Heart right ventricle (tissue), 16 donors: ENCODE measurements at regions not wholly inside any gene's neighbourhood (a gene's known extent, or its start where the extent isn't known, plus 50 kb on each side); places are given as distances from the start of the nearest gene placed in this dataset.

Experiments
- ATAC-seq, 8 donors: fragments of 200-7000 bp; cut with Tn5 transposase; one replicate each; pipeline ENCODE4 v1.9.1; 2020; ENCODE audit warnings: mild to moderate bottlenecking in 8 of 8, moderate library complexity in 8 of 8, moderate number of reproducible peaks in 1 of 8
- DNase-seq, 2 donors: peaks; one replicate each; pipeline ENCODE4 v3.0.0-alpha.2; 2020
- H3K27ac ChIP-seq, 10 donors: fragments of 200-600 bp; sonication (generic) in 2 of 10; one replicate each; pipeline versions ENCODE4 v1.5.0 to v1.8.0; 2020 to 2022; ENCODE audit warnings: mild to moderate bottlenecking in 3 of 10
- H3K27me3 ChIP-seq, 7 donors: fragments of 200-600 bp; one replicate each; pipeline ENCODE4 v1.8.0; 2021 to 2022; ENCODE audit warnings: mild to moderate bottlenecking in 2 of 7
- H3K36me3 ChIP-seq, 9 donors: fragments of 200-600 bp; sonication (generic) in 1 of 9; one replicate each; pipeline versions ENCODE4 v1.5.0 to v1.8.0; 2020 to 2022; ENCODE audit warnings: mild to moderate bottlenecking in 2 of 9
- H3K4me1 ChIP-seq, 9 donors: fragments of 200-600 bp; sonication (generic) in 1 of 9; one replicate each; pipeline versions ENCODE4 v1.5.0 to v1.8.0; 2020 to 2022; ENCODE audit warnings: mild to moderate bottlenecking in 4 of 9
- H3K4me3 ChIP-seq, 10 donors: fragments of 200-600 bp; sonication (generic) in 2 of 10; one replicate each; pipeline versions ENCODE4 v1.5.0 to v1.8.0; 2020 to 2022; ENCODE audit warnings: mild to moderate bottlenecking in 7 of 10, moderate library complexity in 2 of 10
- H3K9me3 ChIP-seq, 11 donors: fragments of 200-600 bp in 10 of 11; sonication (generic) in 2 of 11; one replicate each; pipeline versions ENCODE4 v1.5.0 to v1.8.0; 2013 to 2022; ENCODE audit warnings: mild to moderate bottlenecking in 2 of 11, control low read depth in 1 of 11, moderate library complexity in 1 of 11
- CTCF ChIP-seq, 9 donors: fragments of 200-600 bp; sonication (generic) in 2 of 9; IDR thresholded peaks; one replicate each; pipeline versions ENCODE4 v1.5.0 to v1.8.0; 2021 to 2022; ENCODE audit warnings: antibody characterized with exemption in 9 of 9, mild to moderate bottlenecking in 5 of 9, moderate library complexity in 1 of 9
- WGBS, 2 donors: extraction: QIAGEN DNeasy Blood & Tissue Kit; methylation state at CpG; one replicate each; pipeline ENCODE4 v1.1.7; 2013; ENCODE audit warnings: inconsistent platforms in 1 of 2; 5-methylcytosine and 5-hydroxymethylcytosine counted together
- intact Hi-C, 10 donors: fragments of 100-400 bp; cut with DNase I; formaldehyde crosslinking; loops; one replicate each; pipeline versions ENCODE4 v1.11.1 to v1.14.2; 2022
- donor health status: Arrhythmogenic right ventricular cardiomyopathy.
- donor health status: ischemic (EF 13 %, LVEDD 7.1; RV severe dilation, severe dysfunction).
- donor health status: healthy with polysubstance abuse.
- donor health status: DM: no; HTN: yes; CAD: no.
- donor health status: DM: no; HTN: no; CAD: no.
- donor health status: ischemic (EF 25% LVEDD 6.9; RV normal size, moderate dysfunction).
- donor health status: ischemic (EF 25% LVEDD 5.7; RV mildly dilated, moderate dysfunction).
- donor health status: healthy.
- donor health status: DM: yes; HTN: yes; CAD: no.
- donor health status: Ischemic cardiomyopathy.
- donor health status: ischemic (EF 35%, LVEDD 5.7; RV mildly dilated, moderate dysfunction).
- donor health status: nonischemic (EF 11% LVEDD 7.7; RV severe dilation, severe dysfunction).
- donor health status: DM: yes; HTN: yes; CAD: no.
- donor health status: PGD.
- donor health status: ischemic (EF 29% LVEDD 5.4; RV normal size, mild dysfunction).
- donor health status: nonischemic (EF 23%, LVEDD 6.1; RV moderate dilation, normal function).

- Histone ChIP-seq H3K27ac (no peak overlapping the region), H3K4me1 (no peaks in the 10 kb centered on the region), H3K27me3 (no peaks in the 10 kb centered on the region), H3K4me3 (no peak overlapping the region), H3K36me3 (no peaks in the 10 kb centered on the region), H3K9me3 (no peaks in the 10 kb centered on the region)
- 62 to 71% methylated on average over 5 of the region's 5 CpGs for WGBS, 2 donors
- intact Hi-C loops, result no loop called here
- DNase-seq, result no peak
- no peak for ATAC-seq
- TF ChIP-seq CTCF (IDR thresholded peaks at IDR 0.05), result no peak
Observed at GRCh38 chr2:228777855-228778355, 493.2 kb downstream of the PID1 start.

- Histone ChIP-seq H3K27ac (no peak overlapping the region), H3K36me3 (no peaks in the 10 kb centered on the region), H3K4me1 (no peaks in the 10 kb centered on the region), H3K4me3 (no peak overlapping the region), H3K27me3 (no peaks in the 10 kb centered on the region), H3K9me3 (no peaks in the 10 kb centered on the region)
- ATAC-seq, result no peak
- intact Hi-C loops, result no loop called here
- 73 to 85% methylated on average over 2 of the region's 2 CpGs for WGBS, 2 donors
- no peak for TF ChIP-seq CTCF (IDR thresholded peaks at IDR 0.05)
- no peak for DNase-seq
Observed at GRCh38 chr2:228774548-228774947, 496.5 kb downstream of the PID1 start.

GRCh38 chr2:228771774-228772173 lies 499.3 kb downstream of the PID1 start:
- 56 to 67% methylated on average over 1 of the region's 1 CpG for WGBS, 2 donors
- no peak for DNase-seq
- Histone ChIP-seq H3K27ac (peak overlapping the region in 2 of 10 donors; percentile 17 to 35), H3K4me3 (no peak overlapping the region), H3K27me3 (no peaks in the 10 kb centered on the region), H3K4me1 (peaks cover 0 to 11% (median 0%) of the 10 kb centered on the region in 9 donors), H3K36me3 (no peaks in the 10 kb centered on the region), H3K9me3 (no peaks in the 10 kb centered on the region)
- intact Hi-C loops, result loop anchor here in 1 of 10 donors (2.0 kb wide), 1 partner anchor 69 kb away; no protein-coding TSS in a partner anchor
- no peak for TF ChIP-seq CTCF (IDR thresholded peaks at IDR 0.05)
- peak in 2 of 8 donors; percentile 42 to 71 for ATAC-seq

- H3K27ac ChIP-seq, result peak overlapping the region in 5 of 10 donors; percentile 2 to 41 (median 21)
- no peak for TF ChIP-seq CTCF (IDR thresholded peaks at IDR 0.05)
- intact Hi-C loops, result loop anchor here in 1 of 10 donors (2.0 kb wide), 1 partner anchor 69 kb away; no protein-coding TSS in a partner anchor
Observed at GRCh38 chr2:228771315-228771714, 499.8 kb downstream of the PID1 start.

More at GRCh38 chr2:228771315-228771714, 499.8 kb downstream of the PID1 start:
- Histone ChIP-seq H3K9me3 (no peaks in the 10 kb centered on the region), H3K4me3 (no peak overlapping the region), H3K27me3 (no peaks in the 10 kb centered on the region), H3K36me3 (no peaks in the 10 kb centered on the region), H3K4me1 (peaks cover 0 to 11% (median 0%) of the 10 kb centered on the region in 9 donors)
- WGBS, 2 donors, result 80% methylated on average over 5 of the region's 5 CpGs
- ATAC-seq, result peak in 1 of 8 donors; percentile 26
- DNase-seq, result no peak
